GM19240 (cell line): ENCODE measurements at regions not wholly inside any gene's neighbourhood (a gene's known extent, or its start where the extent isn't known, plus 50 kb on each side); places are given as distances from the start of the nearest gene placed in this dataset.

Experiments
- DNase-seq: peaks from one replicate; pipeline ENCODE4 v3.0.0; 2011; ENCODE audit warnings: low spot score; ENCODE audit not compliant: insufficient read length

DNA sequence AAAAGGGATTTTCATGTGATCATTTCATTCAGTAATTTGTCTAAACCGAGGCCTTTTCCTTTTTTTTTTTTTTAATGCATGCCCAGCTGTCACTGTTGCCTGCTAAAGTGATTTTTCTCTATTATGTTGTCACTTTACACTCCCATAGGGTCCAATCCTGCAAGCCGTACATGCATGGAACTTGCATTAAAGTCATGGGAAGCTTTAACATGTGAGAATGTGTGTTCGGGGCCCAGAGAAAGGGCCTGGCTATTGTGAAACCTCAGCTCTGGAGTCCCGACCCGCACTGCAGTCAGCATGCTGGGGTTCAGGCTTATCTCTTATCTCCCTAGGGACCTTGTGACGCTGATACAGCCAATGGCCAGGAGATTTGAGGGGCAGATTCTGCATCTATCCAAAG lies 474.6 kb downstream of the SLC4A3 start:
- no peak for DNase-seq

DNA sequence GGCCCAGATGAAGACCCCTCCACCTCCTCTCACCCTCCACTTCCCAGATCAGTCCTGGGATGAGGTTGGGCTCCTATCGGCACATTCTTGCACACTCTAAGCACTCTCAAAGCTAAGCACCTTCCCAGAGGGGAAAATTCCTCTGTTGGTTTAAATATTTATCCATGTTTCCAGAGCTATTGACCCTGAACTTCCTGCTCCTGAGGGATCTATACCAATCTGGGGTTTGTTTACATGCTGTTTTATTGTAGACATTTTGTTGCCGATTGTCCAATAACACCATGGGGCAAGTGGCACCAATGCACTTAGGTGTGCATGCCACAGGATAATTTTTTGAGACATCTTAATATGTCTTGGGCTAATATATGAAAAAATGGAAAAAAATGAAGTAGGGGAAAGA lies 476.2 kb downstream of the SLC4A3 start:
- DNase-seq: no peak

- DNase-seq: no peak
These were observed 477.5 kb downstream of the SLC4A3 start for GRCh38 chr2:220104871-220105351.

DNA sequence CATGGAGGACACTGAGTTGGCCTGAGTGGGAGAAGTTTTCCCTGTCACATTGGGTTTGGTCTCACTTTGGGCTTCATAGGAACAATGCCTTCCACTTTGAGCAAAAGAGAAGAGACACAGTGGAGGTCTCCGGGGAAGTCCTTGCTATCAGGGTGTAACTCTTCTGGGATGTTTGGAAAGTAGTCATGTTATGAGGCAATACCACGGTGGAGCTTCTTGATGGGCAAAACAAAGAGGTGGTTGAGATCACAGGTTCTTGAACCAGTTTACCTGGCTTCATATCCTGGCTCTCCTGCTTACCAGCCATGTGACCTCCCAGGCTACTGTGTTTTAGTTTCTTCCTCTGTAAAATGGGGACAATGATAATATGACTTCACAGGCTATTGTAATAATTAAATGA lies 478.6 kb downstream of the SLC4A3 start:
- no peak for DNase-seq

DNA sequence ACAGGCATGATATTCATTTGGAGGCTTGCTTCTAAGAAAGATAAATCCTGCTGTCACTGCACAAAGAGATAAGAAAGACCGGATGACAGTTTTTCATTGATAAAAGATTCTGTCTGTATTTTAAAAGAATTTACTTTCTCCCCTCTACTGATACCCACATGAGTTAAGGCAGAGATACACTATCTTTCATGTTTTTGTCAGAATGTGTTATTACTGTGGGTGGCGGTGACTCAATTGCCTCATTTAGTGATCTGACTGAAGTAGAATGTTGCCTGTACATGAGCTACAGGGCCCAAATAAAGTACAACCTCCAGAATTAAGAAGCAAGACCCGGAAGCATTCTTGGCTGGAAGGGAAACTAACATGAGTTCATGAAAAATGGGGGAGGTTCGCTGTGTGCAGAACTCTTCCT lies 480.0 kb downstream of the SLC4A3 start:
- no peak for DNase-seq

DNA sequence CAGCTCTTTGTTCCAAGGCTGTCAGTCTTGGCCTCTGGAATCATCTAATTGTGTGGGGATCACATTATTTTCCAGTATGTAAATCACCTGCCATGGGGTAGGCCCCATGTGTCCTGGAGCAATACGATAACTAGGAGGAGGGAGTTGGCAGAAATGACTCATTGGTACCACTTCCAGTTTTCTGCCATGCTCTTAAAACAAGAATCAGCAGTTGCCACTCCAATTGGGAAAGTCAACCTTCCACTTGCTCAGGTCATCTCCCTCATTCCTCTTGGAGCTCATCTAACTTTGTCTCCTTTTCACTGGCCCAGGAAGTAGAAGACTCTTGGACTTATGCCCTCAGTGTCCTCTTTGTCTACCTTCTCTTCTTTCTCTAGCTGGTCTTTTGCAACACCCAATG lies 487.0 kb downstream of the SLC4A3 start:
- no peak for DNase-seq

DNA sequence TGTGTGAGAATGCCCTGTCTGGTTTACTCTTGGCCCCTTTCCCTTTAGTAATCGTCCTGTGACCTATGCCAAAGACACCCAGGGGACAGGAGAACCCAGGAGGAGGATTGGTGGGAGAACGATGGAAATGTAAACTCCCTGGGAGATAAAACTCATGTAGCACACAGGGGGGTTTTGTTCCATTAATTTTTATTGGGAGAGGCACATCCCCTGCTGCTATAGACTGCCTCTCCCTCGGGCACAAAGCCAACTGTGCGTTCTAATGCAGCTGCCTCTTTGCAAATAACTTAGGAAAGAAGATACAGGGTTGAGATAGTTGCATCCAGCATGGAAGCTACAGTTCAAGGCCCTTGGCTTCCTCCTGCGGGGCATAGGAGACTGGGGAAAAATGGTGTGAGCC lies 489.6 kb downstream of the SLC4A3 start:
- DNase-seq: no peak

DNA sequence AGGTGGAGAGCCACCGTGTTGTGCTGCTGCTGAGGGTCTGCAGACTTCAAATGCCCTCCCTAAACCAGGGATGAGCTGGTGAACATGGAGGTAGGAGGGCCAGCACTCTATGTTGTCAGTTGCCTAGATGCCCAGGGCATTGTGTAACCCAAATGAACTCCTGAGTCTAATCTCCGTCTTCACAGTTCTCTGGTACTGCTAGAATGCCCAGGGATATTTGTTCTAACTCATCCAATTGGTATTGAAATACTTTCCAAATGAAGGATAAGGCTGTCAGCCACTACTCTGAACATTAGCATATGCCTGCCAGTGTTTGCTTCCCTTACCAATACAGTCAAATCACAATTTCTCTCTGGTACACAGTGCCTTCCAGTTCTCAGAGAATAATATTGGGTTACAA lies 492.6 kb downstream of the SLC4A3 start:
- DNase-seq: no peak

- DNase-seq: no peak
These were observed 496.3 kb downstream of the SLC4A3 start for GRCh38 chr2:220123751-220124150.

- no peak for DNase-seq
These were observed 498.1 kb downstream of the SLC4A3 start for GRCh38 chr2:220125551-220125950.

DNA sequence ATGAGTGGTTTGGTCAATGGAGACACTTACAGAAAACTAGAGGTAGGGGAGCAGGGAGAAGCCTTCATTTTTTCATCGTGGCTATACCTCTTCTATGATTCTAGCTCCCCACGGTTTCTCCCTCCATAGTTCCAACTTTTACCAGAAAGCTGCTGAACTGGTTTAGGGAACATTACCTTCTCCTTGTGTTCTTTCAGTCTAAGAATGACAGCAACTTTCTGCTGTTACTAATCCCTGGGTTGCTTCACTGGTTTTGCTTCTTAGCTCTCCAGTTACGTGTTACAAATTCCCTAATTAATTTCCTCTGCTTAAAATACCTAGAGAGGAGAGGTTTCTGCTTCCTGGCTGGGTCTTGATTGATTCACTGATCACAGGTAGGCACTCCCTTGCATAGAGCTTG lies 499.9 kb downstream of the SLC4A3 start:
- DNase-seq: no peak

DNA sequence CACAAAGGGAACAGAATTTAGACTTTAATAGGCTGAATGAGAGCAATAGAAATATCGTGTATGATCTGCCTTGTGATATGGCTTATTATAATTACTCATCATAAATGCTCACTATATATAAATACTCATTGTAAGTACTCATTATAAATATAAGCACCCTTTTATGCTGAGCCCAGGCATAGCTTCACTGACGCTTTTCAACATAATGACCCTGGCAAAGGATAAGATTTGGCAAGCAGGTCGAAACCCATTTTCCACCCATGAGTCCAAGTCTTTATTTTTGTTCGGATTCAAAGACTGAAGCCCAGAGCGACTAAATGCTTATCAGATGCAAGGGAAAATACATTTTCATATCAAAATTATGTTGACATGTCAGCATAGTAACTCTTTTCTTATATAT lies 500.4 kb downstream of the SLC4A3 start:
- DNase-seq: no peak

- DNase-seq: no peak
These were observed 502.0 kb downstream of the SLC4A3 start for GRCh38 chr2:220129391-220129790.

DNA sequence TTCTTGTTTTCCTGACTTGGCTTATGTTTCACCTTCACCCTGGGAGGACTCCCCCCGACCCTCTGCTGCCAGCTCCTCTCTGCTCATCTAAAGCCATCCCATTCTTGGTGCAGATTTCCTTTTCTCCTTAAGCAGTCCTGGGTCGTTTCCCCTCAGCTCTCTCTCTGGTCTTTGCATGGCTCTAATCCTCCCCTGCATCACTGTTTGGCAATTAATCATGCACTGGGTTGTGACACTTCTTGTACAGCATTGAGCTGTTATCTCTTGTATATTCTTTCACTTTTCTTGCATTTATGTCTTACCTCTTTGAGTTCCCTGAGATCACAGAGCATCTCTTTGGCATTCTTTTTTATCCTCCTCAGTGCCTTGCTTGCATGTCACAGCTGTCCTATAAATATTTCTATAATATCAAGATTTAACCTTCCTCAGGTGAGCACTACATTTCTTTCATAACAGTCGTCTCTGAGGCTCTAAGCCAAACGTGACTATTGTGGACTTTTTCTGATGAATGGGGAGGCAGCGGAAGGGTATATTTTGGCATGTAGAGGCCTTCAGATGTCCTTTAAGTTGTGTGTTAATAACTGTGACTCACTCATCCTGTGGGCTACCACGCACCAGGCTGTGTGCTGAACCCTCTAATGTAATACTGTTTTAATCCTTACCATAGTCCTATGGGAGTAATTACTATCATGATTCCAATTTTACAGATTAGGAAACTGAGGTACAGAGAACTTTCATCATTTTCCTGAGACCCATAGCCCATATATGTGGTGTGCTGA lies 507.5 kb downstream of the SLC4A3 start:
- no peak for DNase-seq

DNA sequence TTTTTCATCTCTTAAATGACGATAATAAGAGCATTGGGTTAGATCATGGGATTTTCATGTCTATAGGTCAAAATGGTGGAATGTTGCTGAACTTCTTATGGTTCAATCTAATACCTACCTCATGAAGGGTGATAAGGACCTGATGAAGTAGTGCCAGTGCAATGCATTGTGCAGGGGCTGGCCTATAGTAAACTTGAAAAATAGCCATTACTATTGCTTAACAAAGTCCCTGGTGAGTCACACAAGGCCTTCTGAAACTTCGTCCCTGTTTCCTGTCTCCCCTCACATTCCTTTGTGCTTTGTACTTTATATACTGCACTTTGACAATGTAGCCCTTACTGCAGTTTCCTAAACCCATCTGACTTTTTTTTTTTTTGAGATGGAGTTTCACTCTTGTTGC lies 515.9 kb downstream of the SLC4A3 start:
- DNase-seq: no peak

GRCh38 chr2:220144411-220144810 lies 517.0 kb downstream of the SLC4A3 start:
- DNase-seq: no peak

- no peak for DNase-seq
These were observed 520.0 kb downstream of the SLC4A3 start for GRCh38 chr2:220147161-220148038.

- no peak for DNase-seq
These were observed 521.2 kb downstream of the SLC4A3 start for GRCh38 chr2:220148471-220149248.

- DNase-seq: no peak
These were observed 523.9 kb downstream of the SLC4A3 start for GRCh38 chr2:220151341-220151740.

GRCh38 chr2:220152281-220152935 lies 525.0 kb downstream of the SLC4A3 start:
- no peak for DNase-seq

DNA sequence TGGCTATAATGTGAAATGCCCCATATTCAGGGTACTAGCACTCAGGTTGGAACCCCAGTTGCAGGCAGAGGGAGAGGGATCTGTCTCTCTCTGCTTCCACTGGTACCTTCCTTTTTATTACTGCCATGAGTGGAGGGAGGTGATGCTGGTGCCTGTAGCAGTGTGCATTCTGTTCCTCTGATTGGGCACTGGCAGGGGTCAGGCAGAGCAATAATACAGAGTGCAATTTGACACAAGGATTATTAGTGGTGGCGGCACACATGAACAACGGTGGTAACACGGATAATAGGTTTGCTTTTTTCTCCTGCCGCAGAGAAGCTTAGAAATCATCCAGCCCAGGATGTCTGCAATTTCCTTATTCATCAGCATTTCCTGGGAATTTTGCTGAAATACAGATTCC lies 525.7 kb downstream of the SLC4A3 start:
- no peak for DNase-seq
